NCI-H748 (cell line): ENCODE measurements at regions not wholly inside any gene's neighbourhood (a gene's known extent, or its start where the extent isn't known, plus 50 kb on each side); places are given as distances from the start of the nearest gene placed in this dataset.

Experiments used
- DNase-seq: peaks from one replicate; lab custom pipeline; 2025; ENCODE audit not compliant: unreplicated experiment; lab: John Stamatoyannopoulos, UW

DNA sequence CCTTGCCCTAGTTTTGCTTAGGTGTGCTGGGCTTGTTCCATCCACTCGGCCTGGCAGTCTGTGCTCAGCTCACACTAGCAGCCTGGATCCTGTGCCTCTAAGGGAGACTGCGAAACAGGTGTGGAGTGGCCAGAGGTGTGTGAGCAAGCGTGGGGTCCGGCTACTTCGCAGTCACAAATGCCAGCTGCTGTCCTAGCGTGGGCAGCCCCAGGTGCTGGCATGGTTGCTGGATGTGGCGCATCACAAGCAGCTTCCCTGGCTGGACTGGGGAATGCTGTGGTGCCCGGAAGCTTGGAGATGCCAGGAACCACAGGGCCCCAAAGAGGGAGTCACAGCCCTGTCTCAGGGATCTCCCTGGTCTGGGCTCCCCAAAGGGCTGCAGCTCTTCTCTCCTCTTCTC is 119.0 kb upstream of the TMEFF2 start:
- no peak for DNase-seq

DNA sequence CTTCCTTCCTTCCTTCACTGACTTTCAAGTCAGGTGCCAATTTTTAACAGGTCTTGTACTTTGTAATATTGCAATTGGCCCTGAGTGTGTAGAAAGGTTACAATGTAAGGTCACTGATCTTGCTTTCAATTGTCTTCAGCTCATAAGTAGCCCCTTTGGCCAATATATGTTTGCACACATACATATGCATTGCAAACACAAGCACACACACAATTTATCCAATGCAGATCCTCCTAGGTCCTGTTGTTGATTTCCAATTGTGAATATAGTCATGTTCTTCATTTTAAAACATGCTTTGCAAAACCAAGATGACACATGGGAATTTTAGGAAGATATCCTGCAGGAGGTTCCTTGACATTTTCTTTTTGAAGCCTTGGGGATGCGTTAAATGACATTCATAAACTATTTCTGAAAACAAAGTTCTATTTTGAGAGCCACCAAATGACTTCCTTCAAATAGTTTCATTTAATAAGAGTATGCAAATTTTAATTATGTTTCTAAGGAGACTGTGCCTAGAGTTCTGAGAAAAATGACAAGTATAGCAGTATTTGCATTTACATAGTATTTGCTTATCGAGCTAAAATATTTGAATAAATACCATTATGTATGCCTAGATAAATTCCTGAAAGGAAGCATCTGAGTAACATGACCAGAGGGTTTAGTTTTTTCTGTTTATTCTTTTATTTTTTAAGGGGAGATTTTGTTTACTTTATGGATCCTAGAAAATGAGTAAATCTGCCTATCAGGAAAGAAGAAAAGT is 117.1 kb upstream of the TMEFF2 start:
- no peak for DNase-seq

DNA sequence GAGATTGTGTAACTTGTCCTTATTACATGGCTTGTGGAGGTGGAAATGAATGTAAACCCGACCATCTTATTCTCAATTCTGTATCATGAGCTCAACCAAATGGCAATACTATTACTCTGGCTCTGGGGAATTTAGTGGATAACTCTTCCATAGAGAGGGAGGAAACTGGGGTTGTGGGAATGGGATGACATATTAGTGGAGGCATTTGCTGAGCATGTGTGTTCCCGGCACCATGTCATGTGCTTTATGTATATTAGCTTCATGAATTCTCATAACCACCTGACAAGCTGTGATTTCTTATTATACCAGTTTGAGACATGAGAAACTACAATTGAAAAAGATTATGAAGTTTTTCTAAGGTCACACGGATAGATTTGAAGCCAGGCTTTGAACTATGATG is 112.8 kb upstream of the TMEFF2 start:
- no peak for DNase-seq

DNA sequence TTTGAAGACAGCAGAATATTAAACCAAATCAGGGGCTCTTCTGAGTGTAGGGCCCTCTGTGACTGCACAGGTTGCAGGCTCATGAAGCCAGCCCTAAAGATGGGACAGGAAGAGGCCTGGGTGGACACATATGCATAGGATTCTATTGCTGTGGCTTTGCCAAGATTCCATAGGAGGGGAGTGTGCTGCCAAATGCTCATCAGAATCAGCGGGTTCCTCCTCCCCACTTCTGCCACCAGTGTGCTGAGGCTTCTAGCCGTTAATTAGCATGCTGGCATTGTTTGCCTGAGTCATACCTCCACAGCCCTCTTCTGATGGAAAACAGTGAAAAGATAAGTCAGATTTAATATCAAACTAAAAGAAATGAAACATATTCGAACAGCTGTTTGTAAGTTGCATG is 103.9 kb upstream of the TMEFF2 start:
- no peak for DNase-seq

DNA sequence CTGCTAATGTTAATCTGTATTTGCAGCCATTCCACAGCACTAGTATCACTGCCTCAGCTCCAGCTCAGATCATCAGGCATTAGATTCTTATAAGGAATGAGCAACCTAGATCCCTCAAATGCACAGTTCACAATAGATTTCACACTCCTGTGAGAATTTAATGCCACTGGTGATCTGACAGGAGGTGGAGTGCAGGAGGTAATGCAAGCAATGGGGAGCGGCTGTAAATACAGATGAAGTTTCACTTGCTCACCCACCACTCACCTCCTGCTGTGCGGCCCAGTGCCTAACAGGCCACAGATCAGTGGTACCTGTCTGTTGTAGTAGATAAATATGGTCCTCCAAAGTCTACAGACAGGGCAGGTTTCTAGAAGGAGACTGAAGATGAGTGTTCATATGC is 97.7 kb upstream of the TMEFF2 start:
- DNase-seq, result no peak

DNA sequence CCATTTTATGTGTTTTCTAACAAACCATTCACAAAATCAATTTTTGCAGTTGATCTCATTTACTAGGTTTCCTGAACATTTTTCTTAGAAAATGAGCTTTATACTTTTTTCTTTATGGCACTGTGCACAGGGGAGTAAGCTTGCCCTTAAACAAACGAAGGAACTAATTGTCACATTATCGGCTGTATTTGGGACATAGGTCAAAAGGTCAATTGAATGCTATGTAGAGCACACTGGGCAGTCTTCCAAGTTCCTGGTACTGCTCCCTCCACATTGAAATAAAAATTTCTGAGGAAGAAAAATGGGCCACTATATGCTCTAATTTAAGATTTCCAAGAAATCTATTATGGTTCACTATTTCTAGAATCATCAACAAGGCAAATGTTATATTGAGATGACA is 93.6 kb upstream of the TMEFF2 start:
- peak; percentile 89 for DNase-seq

DNA sequence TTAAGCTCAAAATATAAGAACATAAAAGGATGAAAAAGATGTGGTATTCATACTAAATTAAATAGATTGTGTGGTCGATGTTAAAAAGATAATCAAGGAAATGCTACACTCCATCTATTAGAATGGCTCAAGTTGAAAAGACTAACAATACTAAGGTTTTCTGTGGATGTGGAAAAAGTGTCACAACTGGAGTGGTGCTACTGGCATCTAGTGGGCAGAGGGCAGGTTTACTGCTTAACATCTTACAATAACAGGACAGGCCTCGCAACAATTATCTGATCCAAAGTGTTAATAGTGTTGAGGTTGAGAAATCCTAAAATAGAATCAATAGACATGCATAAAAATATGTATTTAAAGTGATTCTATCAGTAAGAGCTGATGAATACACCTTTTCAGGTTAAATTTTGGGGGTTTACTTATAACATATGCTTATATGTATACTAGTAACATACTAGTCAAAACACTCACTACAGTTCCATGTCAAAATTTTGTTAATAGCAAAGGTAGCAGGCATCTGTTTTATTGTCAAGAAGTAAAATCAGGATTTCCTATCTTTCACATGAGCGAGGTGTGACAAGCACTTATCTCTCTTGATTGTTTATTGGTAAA is 91.5 kb upstream of the TMEFF2 start:
- peak; percentile 74 for DNase-seq

DNA sequence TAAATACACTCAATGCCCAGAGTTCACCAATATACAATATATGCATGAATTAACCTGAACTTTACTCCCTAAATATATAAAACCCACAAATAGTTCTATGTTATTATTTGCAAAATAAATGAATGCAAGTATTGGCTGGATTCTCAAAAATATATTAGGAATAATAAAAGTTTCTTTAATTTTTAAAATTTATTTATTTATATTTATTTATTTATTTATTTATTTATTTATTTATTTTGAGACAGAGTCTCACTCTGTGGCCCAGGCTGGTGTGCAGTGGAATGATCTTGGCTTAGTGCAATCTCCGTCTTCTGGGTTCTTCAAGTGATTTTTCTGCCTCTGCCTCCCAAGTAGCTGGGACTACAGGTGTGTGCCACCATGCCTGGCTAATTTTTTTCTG is 88.7 kb upstream of the TMEFF2 start:
- DNase-seq, result no peak

DNA sequence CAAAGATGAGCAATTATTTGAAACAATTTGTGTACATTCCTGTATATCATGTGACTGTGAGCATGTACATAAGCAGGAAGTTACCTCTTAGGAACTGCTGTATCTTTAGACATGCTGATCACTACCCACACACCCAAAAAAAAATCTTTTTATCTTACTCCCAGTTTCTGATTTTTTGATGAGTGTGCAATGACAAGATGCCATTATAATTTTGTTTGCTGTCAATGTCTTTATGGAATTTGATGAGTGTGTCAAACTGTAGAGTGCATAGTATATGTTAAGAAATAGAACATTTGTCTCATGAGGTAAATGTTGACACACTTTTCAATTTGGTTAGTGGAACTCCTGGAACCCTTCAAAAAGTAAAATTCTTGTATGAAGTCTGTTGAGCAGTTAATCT is 84.0 kb upstream of the TMEFF2 start:
- DNase-seq, result no peak

DNA sequence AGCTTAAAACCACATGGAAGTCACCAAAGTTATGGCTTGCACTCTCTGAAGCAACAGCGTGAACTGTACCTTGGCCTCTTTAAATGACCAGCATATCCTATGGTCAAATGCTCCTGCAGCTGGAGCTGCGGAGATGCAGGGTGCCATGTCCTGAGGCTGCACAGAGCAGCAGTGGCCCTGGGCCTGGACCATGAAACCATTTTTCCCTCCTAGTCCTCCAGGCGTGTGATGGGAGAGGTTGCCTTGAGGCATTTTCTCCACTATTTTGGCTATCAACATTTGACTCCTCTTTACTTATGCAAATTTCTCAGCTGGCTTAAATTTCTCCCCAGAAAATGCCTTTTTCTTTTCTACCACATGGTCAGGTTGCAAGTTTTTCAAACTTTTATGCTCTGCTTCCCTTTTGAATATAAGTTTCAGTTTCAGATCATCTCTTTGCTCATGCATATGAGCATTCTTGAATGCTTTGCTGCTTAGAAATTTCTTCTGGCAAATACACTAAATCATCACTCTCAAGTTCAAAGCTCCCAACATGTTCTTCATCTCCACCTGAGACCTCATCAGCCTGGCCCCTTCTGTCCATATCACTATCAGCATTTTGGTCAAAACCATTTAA is 82.9 kb upstream of the TMEFF2 start:
- no peak for DNase-seq

DNA sequence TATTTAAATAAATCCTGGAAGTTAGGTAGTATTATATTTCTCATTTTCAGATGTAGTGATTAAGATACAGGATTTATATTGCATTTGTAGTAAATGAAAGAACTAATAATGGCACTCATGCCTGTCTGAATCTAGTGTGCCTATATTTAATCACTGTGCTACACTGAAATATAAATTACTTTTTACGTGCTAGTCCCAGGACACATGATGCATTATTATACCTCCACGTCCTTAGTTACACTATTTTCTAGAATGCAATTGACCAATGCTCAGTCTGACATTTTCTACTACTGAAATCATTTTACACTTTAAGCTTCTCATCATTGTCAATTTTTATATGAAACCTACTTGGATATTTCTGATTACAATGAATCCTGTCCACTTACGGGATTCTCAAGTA is 80.9 kb upstream of the TMEFF2 start:
- DNase-seq, result no peak

DNA sequence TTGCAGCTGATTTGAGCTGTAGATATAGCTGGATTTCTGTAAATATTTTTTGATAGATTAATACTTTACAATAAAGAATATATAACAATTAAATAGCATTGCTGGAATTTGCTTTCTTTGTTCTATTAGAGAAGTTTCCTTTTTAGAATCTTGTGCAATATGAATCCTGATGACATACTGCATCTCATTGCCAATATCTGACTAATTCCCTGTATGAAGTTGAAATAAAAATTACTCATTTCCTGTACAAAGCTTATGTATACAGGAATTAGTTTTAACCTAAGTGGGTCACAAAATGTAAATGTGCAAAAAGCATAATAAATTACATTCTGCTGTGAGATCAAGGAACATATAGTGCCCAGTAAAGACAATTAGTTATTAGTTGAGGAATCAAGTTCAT is 72.8 kb upstream of the TMEFF2 start:
- no peak for DNase-seq

DNA sequence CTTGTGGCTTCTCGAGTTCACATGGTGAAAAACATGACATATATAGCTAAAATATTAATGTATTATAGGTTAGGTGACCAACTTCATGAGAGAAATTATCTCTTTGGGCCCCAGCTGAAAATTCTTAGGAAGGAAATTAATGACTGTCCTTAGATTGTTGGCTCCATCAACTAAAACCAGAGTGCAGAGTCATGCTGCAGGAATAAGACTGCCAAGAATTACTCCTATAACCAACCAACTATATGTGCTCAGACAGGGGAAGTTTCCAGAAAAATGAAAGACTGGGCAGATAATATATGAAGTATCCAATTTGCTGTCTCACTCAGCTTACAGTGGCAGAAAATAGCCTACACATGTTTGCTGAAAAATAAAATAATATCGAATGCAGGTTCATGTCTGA is 71.0 kb upstream of the TMEFF2 start:
- DNase-seq, result no peak

DNA sequence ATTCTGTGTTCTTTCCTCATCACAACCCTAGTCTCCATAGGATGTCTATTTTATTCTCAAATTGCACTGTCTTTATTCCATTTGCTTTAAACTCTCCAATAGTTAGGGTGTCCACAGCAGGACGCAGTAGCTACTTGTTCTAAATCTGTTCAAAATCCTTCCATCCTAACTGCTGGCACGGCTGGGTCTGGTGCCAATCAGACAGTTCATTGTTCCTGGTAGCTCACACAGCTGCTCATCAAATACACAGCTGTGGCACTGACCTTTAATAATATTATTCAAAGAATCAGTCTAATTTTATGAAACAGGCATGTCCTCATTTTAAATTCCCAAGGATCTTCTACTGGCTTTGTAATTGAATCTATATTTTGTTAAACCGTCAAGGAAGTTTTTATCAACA is 59.7 kb upstream of the TMEFF2 start:
- DNase-seq, result no peak

DNA sequence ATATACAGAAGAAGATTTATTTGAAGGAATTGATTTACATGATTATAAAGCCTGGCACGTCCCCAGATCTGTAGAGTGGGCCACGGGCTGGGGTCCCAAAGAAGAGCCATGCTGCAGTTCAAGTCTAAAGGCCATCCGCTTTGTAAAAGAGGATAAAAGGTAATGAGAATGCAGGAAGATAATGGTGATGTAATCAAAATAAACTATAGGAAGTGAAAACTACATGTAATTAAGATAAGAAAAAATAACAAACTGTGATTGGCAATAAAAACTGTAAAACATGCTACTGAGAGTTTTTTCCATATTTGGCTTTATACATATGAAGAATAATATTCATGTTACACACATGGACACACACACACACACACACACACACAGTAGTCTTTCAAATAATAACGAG is 59.0 kb upstream of the TMEFF2 start:
- DNase-seq, result no peak

DNA sequence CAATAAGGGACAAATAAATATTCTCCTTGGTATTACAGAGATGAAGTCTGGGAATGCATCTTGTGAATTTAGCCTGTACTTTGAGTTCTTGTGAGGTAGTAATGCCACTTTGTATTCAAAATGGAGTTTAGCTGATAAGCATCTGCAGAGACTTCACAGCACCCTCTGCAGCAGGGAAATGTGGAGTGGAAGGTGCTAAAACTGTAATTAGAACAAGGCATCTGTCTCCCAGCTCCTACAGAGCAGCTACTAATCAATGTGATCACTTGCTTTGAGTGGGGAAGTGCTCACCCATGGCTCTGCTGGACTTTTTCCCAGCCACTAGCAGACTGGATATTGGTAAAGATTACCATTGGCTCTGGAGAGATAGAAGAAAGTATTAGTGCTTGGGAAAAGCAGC is 56.2 kb upstream of the TMEFF2 start:
- DNase-seq, result no peak

DNA sequence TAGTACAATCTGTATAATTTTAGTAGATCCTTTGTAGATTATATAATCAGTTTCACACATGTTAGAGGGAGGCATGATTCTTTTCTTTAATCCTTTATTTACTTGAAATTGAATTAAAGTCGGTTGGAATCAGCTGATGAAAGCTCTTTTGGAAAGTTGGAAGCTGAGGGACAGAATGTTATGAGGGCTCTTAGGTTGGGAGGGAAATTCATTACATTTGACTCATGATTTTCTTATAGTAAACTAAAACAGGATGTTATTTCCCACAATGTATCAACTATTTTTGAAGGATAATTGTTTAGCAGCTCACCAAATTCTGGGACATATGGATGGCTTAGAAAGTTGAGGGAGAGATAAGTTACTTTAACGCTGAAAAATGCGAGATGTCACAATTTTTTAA is 52.7 kb upstream of the TMEFF2 start:
- no peak for DNase-seq

DNA sequence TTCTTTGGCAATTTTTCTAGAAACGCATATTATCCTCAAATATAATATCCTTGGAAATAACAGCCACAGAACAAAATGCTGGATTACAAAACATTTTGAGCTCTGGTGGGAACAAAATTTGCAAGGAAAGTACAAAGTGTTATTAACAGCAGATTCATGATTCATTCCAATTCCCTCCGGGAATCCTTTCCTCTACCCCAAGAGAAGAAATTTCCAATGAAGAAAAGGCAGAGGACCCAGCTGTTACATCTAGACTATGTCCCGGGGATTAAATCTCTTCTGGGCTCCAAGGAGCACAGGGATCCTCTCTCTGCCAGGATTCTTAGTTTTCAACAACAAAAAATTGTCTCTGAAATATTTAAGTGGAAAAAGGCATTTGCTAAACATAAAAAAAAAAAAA is 51.6 kb upstream of the TMEFF2 start:
- DNase-seq, result no peak

DNA sequence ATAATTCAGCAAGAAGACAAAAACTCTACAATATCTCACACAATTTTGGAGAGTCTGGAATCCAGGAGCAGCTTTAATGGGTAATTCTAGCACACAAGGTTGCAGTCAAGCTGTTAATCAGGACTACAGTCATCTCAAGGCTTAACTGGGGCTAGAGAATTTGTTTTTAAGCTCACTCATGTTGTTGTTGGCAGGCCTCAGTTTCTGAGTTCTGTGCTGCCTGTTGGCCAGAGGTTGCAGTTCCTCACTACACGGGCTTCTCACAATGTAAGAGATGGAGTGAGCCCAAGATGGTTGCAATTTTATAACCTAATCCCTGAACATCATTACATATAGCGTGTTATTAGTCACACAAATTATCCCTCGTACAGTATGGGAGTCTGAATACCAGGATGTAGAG is 50.6 kb upstream of the TMEFF2 start:
- no peak for DNase-seq
